Mesodermal cell (in vitro differentiated cells): ENCODE measurements at regions not wholly inside any gene's neighbourhood (a gene's known extent, or its start where the extent isn't known, plus 50 kb on each side); places are given as distances from the start of the nearest gene placed in this dataset.

Source experiments
- H3K27ac ChIP-seq: 2 replicates; pipeline ENCODE4 v1.7.0; 2013; ENCODE audit warnings: mild to moderate bottlenecking, low read depth, low read length, moderate library complexity; ENCODE audit not compliant: severe bottlenecking
- H3K36me3 ChIP-seq: 2 replicates; pipeline ENCODE4 v1.7.1; 2013; ENCODE audit warnings: mild to moderate bottlenecking, low read length, moderate library complexity; ENCODE audit not compliant: control insufficient read depth, insufficient read depth
- H3K4me1 ChIP-seq: one replicate; pipeline ENCODE4 v1.7.1; 2013; ENCODE audit warnings: mild to moderate bottlenecking, low read length; ENCODE audit not compliant: insufficient read depth, control insufficient read depth, poor library complexity, severe bottlenecking
- H3K4me3 ChIP-seq: 2 replicates; pipeline ENCODE4 v1.7.0; 2013; ENCODE audit warnings: low read length, control low read depth, mild to moderate bottlenecking; ENCODE audit not compliant: insufficient read depth, poor library complexity, severe bottlenecking; ENCODE audit errors: extremely low read depth
- H3K9me3 ChIP-seq: 2 replicates; pipeline ENCODE4 v1.7.1; 2013; ENCODE audit warnings: mild to moderate bottlenecking, low read length, moderate library complexity; ENCODE audit not compliant: control insufficient read depth
- WGBS, 2 experiments: methylation state at CpG; one replicate each; pipeline ENCODE4 v1.1.5; 2013; ENCODE audit warnings: missing lambda C conversion rate in 2 of 2; ENCODE audit not compliant: insufficient coverage in 2 of 2; 5-methylcytosine and 5-hydroxymethylcytosine counted together

DNA sequence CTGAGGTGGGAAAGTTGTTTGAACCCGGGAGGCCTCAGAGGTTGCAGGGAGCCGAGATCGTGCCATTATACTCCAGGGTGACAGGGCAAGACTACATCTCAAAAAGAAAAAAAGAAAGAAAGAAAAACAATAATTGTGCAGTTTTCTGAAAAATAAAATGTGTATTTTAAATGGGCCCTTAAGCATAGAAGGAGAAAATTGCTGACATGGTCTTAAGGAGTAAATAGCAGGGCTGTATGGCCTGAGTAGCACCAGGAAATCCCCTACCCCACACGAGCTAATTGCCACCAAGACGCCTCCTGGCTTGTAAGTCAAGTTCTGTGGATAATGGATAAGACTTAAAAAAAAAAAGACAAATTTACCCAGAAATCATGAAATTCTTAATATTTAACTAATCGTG is 271.4 kb upstream of the NCKAP5 start:
- 83 to 100% methylated on average over 1 to 2 of the region's 6 CpGs for WGBS, 2 experiments

GRCh38 chr2:133840761-133841160 is 272.5 kb upstream of the NCKAP5 start:
- Histone ChIP-seq H3K4me1 (peaks cover 7% of the 10 kb centered on the region), H3K9me3 (no peaks in the 10 kb centered on the region)
- 75 to 80% methylated on average over 7 of the region's 7 CpGs for WGBS, 2 experiments

More for the DNA sequence above, 271.4 kb upstream of the NCKAP5 start:
- Histone ChIP-seq H3K9me3 (no peaks in the 10 kb centered on the region), H3K36me3 (no peaks in the 10 kb centered on the region), H3K27ac (no peak overlapping the region), H3K4me3 (no peak overlapping the region), H3K4me1 (peaks cover 7% of the 10 kb centered on the region)

GRCh38 chr2:133841900-133842299 is 273.6 kb upstream of the NCKAP5 start:
- no peaks in the 10 kb centered on the region for H3K36me3 ChIP-seq
- H3K9me3 ChIP-seq, result no peaks in the 10 kb centered on the region
- peaks cover 7% of the 10 kb centered on the region for H3K4me1 ChIP-seq
- H3K27ac ChIP-seq, result no peak overlapping the region
- 0 to 67% methylated on average over 1 to 3 of the region's 4 CpGs for WGBS, 2 experiments
- H3K4me3 ChIP-seq, result no peak overlapping the region

More at GRCh38 chr2:133840761-133841160, 272.5 kb upstream of the NCKAP5 start:
- H3K27ac ChIP-seq, result no peak overlapping the region
- H3K4me3 ChIP-seq, result no peak overlapping the region
- no peaks in the 10 kb centered on the region for H3K36me3 ChIP-seq

DNA sequence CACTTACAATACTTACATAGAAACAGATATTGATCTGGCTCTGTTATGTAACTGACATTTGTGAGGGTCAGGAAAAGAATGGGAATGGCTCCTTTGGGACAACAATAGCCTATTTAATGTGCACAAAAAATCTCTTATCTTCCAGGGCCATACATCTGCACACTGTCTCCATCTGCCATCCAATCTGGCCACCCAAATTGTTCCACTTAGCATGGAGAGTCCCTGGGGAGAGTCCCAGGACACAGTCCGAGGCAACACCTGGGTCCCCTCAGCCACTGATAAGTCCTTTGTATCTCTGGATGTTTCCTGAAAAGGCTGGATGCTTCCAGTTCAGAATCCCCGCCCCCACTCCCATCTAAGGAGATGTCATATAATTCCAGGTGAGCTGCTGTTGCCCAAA is 274.2 kb upstream of the NCKAP5 start:
- H3K36me3 ChIP-seq, result no peaks in the 10 kb centered on the region
- H3K27ac ChIP-seq, result no peak overlapping the region
- H3K4me3 ChIP-seq, result no peak overlapping the region
- WGBS, 2 experiments, result 71 to 90% methylated on average over 1 to 2 of the region's 2 CpGs
- no peaks in the 10 kb centered on the region for H3K9me3 ChIP-seq
- peaks cover 7% of the 10 kb centered on the region for H3K4me1 ChIP-seq

DNA sequence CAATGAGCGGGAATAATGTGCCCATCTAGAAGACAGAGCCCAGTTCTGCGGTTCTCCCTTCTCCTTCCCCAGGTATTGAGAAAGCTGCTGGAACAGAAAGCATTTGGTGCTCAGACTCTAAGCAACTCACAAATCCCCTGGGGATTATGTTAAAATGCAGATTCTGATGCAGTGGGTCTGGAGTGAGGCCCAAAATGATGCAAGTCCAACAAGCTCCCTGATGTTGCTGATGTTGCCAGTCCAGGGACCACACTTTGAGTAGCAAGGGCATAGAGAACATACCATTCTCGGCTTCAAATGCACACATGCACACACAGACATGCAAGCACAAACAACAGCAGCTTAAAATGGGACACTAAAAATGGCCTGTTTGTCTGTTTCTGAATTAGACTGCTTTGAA is 274.8 kb upstream of the NCKAP5 start:
- peaks cover 7% of the 10 kb centered on the region for H3K4me1 ChIP-seq
- no peaks in the 10 kb centered on the region for H3K36me3 ChIP-seq
- no peaks in the 10 kb centered on the region for H3K9me3 ChIP-seq
- H3K4me3 ChIP-seq, result no peak overlapping the region
- 83 to 100% methylated on average over 1 to 2 of the region's 3 CpGs for WGBS, 2 experiments
- H3K27ac ChIP-seq, result no peak overlapping the region

DNA sequence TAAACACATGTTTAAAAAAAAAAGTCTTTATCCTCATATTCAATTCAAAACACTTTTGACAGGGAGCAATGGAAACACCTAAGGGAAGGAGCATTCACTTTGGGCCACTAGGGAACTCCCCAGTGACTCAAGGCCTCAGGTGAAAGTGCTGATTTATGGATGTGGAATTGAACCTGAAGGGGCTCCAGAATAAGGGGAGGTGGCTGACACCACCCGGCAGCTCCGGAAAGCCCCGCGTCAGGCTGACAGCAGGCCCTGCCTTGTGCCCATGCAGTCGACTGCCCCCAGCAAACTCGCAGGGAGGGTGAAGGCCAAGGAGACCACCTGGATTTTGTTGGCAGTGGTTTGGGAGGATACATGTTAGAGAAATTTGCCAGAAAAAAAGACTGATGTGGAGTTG is 275.3 kb upstream of the NCKAP5 start:
- WGBS, 2 experiments, result 83 to 86% methylated on average over 6 of the region's 6 CpGs
- Histone ChIP-seq H3K36me3 (no peaks in the 10 kb centered on the region), H3K4me3 (no peak overlapping the region), H3K4me1 (peaks cover 7% of the 10 kb centered on the region), H3K9me3 (no peaks in the 10 kb centered on the region), H3K27ac (no peak overlapping the region)

- Histone ChIP-seq H3K4me1 (peaks cover 7% of the 10 kb centered on the region), H3K4me3 (no peak overlapping the region), H3K36me3 (no peaks in the 10 kb centered on the region), H3K27ac (no peak overlapping the region), H3K9me3 (no peaks in the 10 kb centered on the region)
- WGBS, 2 experiments, result 41 to 49% methylated on average over 5 to 8 of the region's 9 CpGs
These were observed 276.1 kb upstream of the NCKAP5 start for GRCh38 chr2:133844214-133844892.

DNA sequence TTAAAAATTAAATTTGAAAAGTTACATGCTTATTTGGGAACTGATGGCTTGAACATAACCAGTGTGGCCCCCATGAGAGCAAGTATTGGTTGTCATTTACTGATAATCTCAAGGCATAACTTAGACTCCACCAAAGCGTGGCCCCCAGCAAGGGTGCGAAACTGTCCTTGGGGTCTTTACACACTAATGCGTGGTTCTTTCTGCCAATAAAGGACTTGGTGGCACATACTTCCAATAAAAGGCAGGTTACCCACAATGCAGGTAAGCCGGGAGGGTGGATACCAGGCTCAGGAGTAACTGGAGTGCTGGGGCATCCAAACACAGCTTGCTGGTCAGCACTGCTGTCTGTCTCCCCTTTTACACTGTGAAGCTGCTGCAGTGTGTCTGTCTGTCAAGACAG is 278.2 kb upstream of the NCKAP5 start:
- peaks cover 7% of the 10 kb centered on the region for H3K4me1 ChIP-seq
- H3K9me3 ChIP-seq, result no peaks in the 10 kb centered on the region
- H3K36me3 ChIP-seq, result no peaks in the 10 kb centered on the region
- no peak overlapping the region for H3K4me3 ChIP-seq
- no peak overlapping the region for H3K27ac ChIP-seq
- 92 to 94% methylated on average over 4 of the region's 4 CpGs for WGBS, 2 experiments

DNA sequence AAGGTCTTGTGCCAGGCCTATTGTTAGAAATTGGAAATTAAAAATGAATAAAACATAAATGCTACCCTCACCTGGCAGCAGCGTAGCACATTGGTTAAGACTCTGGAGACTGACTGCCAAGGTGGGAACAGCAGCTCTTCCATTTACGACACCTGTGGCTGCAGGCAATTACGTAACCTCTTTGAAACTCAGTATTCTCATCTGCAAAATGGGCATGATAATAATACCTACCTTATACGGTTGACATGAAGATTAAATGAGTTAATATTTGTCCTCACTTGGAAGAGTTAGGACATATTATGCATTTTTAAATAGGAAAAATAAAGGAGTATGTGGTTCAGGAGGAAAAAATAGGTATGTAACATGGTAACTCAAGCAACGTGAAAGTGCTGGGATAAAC is 279.3 kb upstream of the NCKAP5 start:
- Histone ChIP-seq H3K36me3 (no peaks in the 10 kb centered on the region), H3K4me1 (peaks cover 7% of the 10 kb centered on the region), H3K27ac (no peak overlapping the region), H3K4me3 (no peak overlapping the region), H3K9me3 (no peaks in the 10 kb centered on the region)
- 94 to 100% methylated on average over 3 of the region's 5 CpGs for WGBS, 2 experiments

- no peak overlapping the region for H3K27ac ChIP-seq
- no peaks in the 10 kb centered on the region for H3K36me3 ChIP-seq
- H3K9me3 ChIP-seq, result peaks cover 4% of the 10 kb centered on the region
- no peak overlapping the region for H3K4me3 ChIP-seq
- 51 to 89% methylated on average over 3 of the region's 4 CpGs for WGBS, 2 experiments
- H3K4me1 ChIP-seq, result peaks cover 7% of the 10 kb centered on the region
These were observed 279.9 kb upstream of the NCKAP5 start for GRCh38 chr2:133848111-133848649.

- H3K9me3 ChIP-seq, result peaks cover 8% of the 10 kb centered on the region
- no peak overlapping the region for H3K27ac ChIP-seq
- no peaks in the 10 kb centered on the region for H3K36me3 ChIP-seq
- 100% methylated on average over 1 of the region's 1 CpG; no CpG with 5 or more reads in 1 of the 2 experiments for WGBS, 2 experiments
- no peak overlapping the region for H3K4me3 ChIP-seq
- no peaks in the 10 kb centered on the region for H3K4me1 ChIP-seq
These were observed 281.1 kb upstream of the NCKAP5 start for GRCh38 chr2:133849341-133849740.
